HG02763 (cell line): ENCODE measurements at regions not wholly inside any gene's neighbourhood (a gene's known extent, or its start where the extent isn't known, plus 50 kb on each side); places are given as distances from the start of the nearest gene placed in this dataset.

Experiments
- ATAC-seq: cut with Tn5 transposase; IDR thresholded peaks from one replicate; pipeline ENCODE4 v1.9.1; 2021; ENCODE audit warnings: mild to moderate bottlenecking, moderate library complexity; ENCODE audit not compliant: unreplicated experiment

- no peak for ATAC-seq
Observed at GRCh38 chr5:74145951-74146350, 494.6 kb downstream of the ENC1 start.

- no peak for ATAC-seq
Observed at GRCh38 chr5:74143721-74144330, 496.7 kb downstream of the ENC1 start.

DNA sequence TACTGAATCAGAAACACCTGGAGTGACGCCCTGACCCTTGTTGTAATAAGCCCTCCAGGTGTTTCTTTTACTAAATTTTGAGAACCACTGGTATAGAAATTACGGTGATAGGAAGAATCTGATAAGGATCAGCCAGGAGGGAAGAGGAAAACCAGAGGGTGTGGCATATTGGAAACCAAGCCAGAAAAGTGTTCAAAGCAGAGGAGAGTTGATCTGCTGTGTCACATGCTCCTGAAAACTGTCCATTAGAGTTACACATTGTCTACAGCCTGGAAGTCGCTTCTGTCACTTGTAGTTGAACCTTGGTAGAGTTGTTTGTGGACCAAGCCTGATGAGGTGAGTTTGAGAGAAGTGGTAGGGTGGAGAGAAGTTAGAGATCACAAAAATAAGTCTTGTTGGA lies 497.4 kb downstream of the ENC1 start:
- no peak for ATAC-seq

- no peak for ATAC-seq
Observed at GRCh38 chr5:74141053-74141452, 499.5 kb downstream of the ENC1 start.

DNA sequence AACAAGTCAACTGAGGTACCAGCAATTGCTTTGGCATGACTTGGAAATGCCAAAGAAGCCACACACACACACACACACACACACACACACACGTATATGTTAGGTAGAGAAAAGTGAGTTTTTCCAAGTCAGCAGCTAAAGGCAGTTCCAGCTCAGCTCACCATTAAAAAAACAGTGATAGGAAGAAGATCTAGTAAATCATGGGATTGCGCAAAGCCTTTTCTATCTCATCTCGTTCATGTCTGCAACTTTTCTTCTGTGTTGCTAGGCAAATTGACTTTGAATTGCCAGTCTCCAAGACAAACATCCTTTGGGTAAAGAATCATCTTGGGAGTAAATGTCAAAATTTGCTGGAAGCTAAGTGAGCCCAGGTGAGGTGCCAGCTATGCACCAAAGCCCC lies 500.1 kb downstream of the ENC1 start:
- ATAC-seq = no peak

DNA sequence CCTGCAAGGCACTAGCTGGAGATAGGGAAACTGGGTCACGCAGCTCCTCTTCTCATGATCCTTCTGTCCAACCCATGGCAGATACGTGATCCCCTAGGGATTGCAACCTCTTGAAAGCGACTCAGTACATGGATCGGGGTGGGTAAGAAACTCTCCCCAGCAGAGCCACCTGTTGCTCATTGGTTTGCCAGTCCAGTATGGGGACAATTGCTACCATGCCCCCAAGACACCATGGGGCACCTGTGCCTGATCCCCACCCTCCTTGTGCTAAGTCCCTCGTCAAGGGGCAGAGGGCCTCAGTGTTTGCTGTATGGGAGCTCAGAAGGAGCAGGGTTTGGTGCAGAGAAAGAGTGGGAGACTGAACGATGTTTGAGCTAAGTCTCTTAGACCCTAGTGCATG lies 500.9 kb downstream of the ENC1 start:
- ATAC-seq = no peak

DNA sequence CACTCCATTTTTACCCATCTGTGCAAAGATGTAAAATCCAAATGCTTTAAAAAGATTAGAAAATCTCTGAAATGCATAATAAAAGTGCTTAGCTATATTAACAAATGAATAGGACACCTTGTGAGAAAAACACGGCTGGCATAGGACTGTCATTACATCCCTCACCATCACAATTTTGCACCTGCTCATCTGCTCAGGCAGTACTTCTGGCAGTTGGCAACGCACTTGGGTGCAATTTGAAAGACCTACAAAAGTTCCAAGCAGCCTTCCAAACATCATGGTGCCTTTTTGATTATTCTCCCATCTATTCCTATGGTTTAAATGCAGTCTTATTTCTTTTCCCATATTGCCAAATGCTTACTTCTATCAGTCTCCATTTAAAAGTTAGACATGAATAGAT lies 501.8 kb downstream of the ENC1 start:
- ATAC-seq = no peak

GRCh38 chr5:74136276-74136825 lies 504.2 kb downstream of the ENC1 start:
- ATAC-seq = no peak

DNA sequence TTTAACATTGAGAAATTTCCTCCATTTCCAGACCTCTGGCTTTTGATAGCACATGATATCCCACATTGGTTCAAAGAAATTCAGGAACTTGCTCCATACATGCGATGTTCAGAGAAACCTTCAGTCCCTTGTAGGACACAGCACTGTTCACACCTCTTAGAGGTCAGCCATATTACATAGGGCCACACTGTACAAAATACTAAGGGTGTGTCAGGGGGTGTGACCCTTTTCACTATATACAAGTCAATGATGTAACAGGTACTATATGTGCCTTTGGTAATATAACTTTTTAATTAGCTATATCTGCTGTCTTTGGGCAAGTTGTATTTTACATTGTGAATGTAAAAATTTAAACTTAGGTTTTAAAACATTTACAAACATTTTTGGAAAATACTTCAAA lies 505.5 kb downstream of the ENC1 start:
- no peak for ATAC-seq

DNA sequence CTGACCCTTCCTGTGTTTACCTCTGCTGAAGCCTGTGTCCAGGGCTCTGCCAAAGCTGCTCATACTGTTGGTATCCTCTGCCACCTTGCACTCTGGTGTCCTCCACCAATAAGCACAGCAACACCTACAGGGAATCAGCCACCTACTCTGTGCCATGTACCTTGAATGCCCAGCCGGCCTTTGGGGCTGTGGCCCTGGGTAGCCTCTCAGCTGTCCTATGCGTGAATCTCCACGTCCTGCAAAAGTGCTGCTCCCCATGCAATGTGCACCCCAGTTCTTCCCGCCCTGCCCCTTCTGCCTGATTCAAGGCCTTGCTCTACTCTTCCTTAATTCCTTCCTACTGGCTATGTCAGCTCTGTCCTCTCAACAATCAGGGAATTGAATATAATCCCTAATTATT lies 506.5 kb downstream of the ARHGEF28 start:
- ATAC-seq = no peak

- ATAC-seq = no peak
Observed at GRCh38 chr5:74131250-74131649, 505.3 kb downstream of the ARHGEF28 start.

DNA sequence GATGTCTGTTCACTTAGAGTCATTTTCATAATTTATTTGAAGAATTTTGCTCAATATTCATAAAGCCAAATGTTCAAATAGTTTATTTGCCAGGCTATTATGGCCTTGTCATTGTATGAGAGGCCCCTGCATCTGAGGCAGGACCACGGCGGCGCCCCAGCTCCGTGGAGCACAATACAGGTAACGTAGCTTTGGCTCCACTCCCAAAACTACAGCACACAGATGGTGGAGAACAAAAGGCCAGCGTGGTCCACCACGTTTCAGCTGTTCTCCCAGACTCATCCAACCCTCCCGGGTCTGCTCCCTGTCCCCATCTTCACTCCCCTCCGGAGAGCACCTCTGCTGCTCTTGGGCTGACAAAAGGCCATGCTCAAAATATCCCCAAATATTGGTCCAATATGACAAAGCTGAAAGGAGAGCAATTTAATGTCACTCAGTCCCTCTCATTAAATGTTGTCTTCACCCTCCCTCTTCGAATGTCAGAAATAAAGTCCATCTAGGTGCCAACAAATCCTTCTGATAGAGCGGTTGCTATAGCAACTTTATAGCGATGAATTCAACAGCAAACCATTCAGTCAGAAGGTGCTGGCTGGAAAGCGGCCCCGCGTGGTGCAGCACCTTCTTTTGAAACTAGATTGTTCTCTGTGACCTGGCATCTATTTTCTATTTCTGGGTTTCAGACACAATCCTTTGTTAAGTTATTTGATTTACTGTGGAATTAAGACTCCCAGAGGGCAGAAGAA lies 504.3 kb downstream of the ARHGEF28 start:
- no peak for ATAC-seq

GRCh38 chr5:74127381-74128320 lies 501.7 kb downstream of the ARHGEF28 start:
- no peak for ATAC-seq

DNA sequence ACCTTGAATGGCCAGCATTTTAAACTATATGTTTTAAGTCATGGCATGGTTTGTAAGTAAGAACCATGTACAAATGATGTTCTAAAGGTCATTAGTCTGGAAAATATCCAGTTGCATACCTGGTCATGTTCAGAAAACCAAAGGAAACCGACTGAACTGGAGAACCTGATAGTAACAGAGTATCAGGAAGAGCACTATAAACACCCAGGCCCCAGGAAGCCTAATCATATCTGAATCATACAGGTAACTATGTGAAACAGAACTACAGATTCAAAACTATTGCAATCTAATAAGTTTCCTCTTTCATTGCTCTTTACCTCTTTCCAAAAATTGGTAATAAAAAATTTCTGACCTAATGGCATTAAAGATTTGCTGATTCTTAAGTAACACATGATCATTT lies 500.3 kb downstream of the ARHGEF28 start:
- ATAC-seq = no peak

DNA sequence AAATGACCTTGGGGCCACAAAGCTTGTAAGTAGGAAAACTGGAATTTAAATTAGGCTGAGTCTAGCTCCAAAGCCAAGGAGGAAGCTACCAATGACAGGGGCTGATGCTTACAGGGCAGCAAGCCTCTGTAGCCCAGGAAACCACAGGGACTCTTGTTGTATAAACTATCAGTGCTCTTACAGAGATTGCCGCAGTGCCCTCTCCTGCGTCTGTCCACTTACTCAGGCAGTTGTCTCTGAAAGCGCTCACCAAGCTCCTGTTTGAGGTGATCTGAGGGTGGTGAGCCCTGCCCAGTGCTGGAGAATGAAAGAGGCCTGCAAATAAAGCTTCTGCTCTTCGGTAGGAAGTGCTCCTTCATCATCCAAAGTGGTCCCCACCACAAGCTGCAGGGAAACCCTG lies 498.8 kb downstream of the ARHGEF28 start:
- ATAC-seq = no peak

- no peak for ATAC-seq
Observed at GRCh38 chr5:74123929-74124328, 497.9 kb downstream of the ARHGEF28 start.

DNA sequence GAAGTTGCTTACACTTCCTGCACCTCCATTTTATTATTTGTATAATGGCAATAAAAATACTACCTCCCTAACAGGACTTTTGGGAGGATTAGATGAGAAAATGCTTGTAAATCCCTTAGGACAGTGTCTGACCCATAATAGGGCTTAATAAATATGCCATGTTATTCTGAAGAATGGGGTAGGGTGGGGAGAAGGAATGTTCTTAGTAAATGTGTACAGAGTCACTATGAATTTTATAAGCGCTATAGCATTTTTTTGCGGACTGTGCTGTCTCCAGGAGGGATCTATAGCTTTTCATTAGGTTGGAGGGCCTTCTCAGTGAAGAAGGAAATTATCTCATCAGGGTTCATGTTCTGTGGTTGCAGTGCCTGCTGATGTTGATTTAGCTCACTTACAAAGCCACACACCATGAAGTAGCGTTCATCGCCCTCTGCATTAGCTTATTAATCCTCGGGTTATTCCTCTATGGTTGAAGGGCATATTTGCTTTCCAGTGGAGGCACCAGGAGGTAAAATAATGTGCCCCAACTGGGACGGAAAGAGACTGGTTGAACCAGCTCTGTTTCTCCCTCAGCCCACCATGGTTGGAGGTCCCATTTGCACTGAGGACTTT lies 497.1 kb downstream of the ARHGEF28 start:
- no peak for ATAC-seq

DNA sequence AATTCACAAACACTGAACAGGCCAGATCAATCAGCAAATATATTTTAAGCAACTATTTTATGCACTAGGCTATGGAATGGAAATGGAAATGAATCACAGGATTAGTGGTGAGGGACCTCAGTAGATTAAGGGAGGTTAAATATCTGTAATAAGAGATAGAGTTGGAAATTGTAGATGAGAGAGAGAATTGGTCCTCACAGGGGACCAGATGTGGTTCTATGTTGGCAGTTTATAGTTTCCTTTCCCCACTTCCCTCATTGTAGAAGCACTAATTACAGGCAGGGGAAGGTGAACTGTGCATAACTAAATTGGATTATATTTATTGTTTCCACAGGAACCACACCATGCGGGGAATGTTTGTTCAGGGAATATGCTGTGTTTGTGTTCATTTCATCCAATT lies 496.2 kb downstream of the ARHGEF28 start:
- ATAC-seq = no peak

DNA sequence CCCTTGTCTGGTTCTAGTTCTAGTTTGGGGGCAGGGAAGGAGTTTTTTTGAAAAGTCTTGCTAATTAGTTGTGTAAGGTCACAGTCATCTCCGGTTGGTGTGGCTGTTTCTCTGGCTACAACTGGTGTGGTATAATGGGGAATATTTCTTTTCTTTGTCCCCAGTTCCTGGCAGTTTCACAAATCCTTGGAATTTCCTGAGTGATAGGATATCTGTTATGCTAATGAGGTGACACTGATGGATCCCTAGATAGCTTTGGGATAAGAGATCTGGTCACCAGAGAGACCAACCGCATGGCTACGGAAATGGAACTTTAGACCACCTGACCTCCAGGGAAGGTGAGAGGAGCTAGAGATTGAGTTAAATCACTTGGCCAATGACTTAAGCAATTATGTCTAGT lies 494.6 kb downstream of the ARHGEF28 start:
- ATAC-seq = no peak

GRCh38 chr5:74118071-74118470 lies 492.1 kb downstream of the ARHGEF28 start:
- no peak for ATAC-seq

- no peak for ATAC-seq
Observed at GRCh38 chr5:74116984-74117383, 491.0 kb downstream of the ARHGEF28 start.
